Transverse colon (tissue), 4 donors: ENCODE measurements at regions not wholly inside any gene's neighbourhood (a gene's known extent, or its start where the extent isn't known, plus 50 kb on each side); places are given as distances from the start of the nearest gene placed in this dataset.

ENCODE experiments used
- EP300 ChIP-seq: sonication (generic); formaldehyde crosslinking; IDR thresholded peaks from one replicate; pipeline ENCODE4 v1.6.1; 2017; ENCODE audit warnings: antibody characterized with exemption, low read depth
- POLR2A ChIP-seq: fragments of 450-650 bp; IDR thresholded peaks from one replicate; pipeline ENCODE4 v1.6.1; 2016; ENCODE audit warnings: antibody characterized with exemption, mild to moderate bottlenecking, moderate library complexity
- POLR2AphosphoS5 ChIP-seq, 3 donors: sonication (generic); formaldehyde crosslinking; IDR thresholded peaks; one replicate each; pipeline ENCODE4 v1.6.1; 2016; ENCODE audit warnings: antibody characterized with exemption in 3 of 3
- TF ChIP-seq, protein P1 (sequence below), 5 experiments: fragments of 200-600 bp in 3 of 5; fragments of 450-650 bp in 2 of 5; sonication (generic) in 3 of 5; IDR thresholded peaks; 1 replicate in 2 of 5; 2 replicates in 3 of 5; pipeline ENCODE4 v1.5.1; 2016 to 2017; ENCODE audit warnings: antibody characterized with exemption in 5 of 5, inconsistent platforms in 3 of 5, mild to moderate bottlenecking in 2 of 5, moderate library complexity in 1 of 5

GRCh38 chrX:27903960-27904359, 77.3 kb downstream of the DCAF8L1 start:
- TF ChIP-seq, protein P1, sequence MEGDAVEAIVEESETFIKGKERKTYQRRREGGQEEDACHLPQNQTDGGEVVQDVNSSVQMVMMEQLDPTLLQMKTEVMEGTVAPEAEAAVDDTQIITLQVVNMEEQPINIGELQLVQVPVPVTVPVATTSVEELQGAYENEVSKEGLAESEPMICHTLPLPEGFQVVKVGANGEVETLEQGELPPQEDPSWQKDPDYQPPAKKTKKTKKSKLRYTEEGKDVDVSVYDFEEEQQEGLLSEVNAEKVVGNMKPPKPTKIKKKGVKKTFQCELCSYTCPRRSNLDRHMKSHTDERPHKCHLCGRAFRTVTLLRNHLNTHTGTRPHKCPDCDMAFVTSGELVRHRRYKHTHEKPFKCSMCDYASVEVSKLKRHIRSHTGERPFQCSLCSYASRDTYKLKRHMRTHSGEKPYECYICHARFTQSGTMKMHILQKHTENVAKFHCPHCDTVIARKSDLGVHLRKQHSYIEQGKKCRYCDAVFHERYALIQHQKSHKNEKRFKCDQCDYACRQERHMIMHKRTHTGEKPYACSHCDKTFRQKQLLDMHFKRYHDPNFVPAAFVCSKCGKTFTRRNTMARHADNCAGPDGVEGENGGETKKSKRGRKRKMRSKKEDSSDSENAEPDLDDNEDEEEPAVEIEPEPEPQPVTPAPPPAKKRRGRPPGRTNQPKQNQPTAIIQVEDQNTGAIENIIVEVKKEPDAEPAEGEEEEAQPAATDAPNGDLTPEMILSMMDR (IDR thresholded peaks at IDR 0.05), result no peak
- no peak for TF ChIP-seq POLR2A
- no peak for TF ChIP-seq EP300
- TF ChIP-seq POLR2AphosphoS5 (IDR thresholded peaks at IDR 0.05), result no peak
